Immature natural killer cell (primary cell): ENCODE measurements at regions not wholly inside any gene's neighbourhood (a gene's known extent, or its start where the extent isn't known, plus 50 kb on each side); places are given as distances from the start of the nearest gene placed in this dataset.

Experiments
- DNase-seq, 3 donors: peaks; one replicate each; pipeline ENCODE4 v3.0.0; 2022; ENCODE audit warnings: mixed read lengths in 1 of 3
- H3K27ac Mint-ChIP-seq, 6 donors: one replicate each; pipeline ENCODE4 v1.8.0; 2020; ENCODE audit warnings: mixed read lengths in 6 of 6, mild to moderate bottlenecking in 5 of 6, inconsistent platforms in 4 of 6, moderate library complexity in 3 of 6
- H3K27me3 Mint-ChIP-seq, 3 donors: one replicate each; pipeline ENCODE4 v1.8.0; 2020 to 2021; ENCODE audit warnings: low read depth in 3 of 3, mild to moderate bottlenecking in 3 of 3, mixed read lengths in 3 of 3, moderate library complexity in 3 of 3, inconsistent platforms in 1 of 3
- H3K36me3 Mint-ChIP-seq, 3 donors: one replicate each; pipeline ENCODE4 v1.8.0; 2020; ENCODE audit warnings: mixed read lengths in 3 of 3, inconsistent platforms in 2 of 3, mild to moderate bottlenecking in 2 of 3
- H3K4me1 Mint-ChIP-seq, 2 donors: one replicate each; pipeline ENCODE4 v1.8.0; 2020; ENCODE audit warnings: inconsistent platforms in 2 of 2, mild to moderate bottlenecking in 2 of 2, mixed read lengths in 2 of 2, moderate library complexity in 1 of 2
- H3K4me3 Mint-ChIP-seq, 5 donors: one replicate each; pipeline ENCODE4 v1.8.0; 2020; ENCODE audit warnings: mild to moderate bottlenecking in 5 of 5, mixed read lengths in 5 of 5, inconsistent platforms in 3 of 5, moderate library complexity in 3 of 5
- H3K9me3 Mint-ChIP-seq, 6 donors: one replicate each; pipeline ENCODE4 v1.8.0; 2020; ENCODE audit warnings: mild to moderate bottlenecking in 6 of 6, mixed read lengths in 6 of 6, inconsistent platforms in 4 of 6, moderate library complexity in 3 of 6

- Mint-ChIP-seq H3K9me3 (no peaks in the 10 kb centered on the region), H3K4me3 (peak overlapping the region in 2 of 5 donors; percentile 4 to 6), H3K27ac (peak overlapping the region in 3 of 6 donors; percentile 4 to 31 (median 10)), H3K36me3 (no peaks in the 10 kb centered on the region), H3K4me1 (peaks cover 65 to 72% of the 10 kb centered on the region in 2 donors), H3K27me3 (peaks cover 7 to 9% (median 7%) of the 10 kb centered on the region in 3 donors)
- no peak for DNase-seq
Observed at GRCh38 chr17:77377710-77378235, 237.0 kb downstream of the SEC14L1 start.

- H3K27me3 Mint-ChIP-seq = peaks cover 7 to 9% (median 7%) of the 10 kb centered on the region in 3 donors
- no peak for DNase-seq
- H3K27ac Mint-ChIP-seq = peak overlapping the region in 2 of 6 donors; percentile 44 to 60
- H3K4me1 Mint-ChIP-seq = peaks cover 72 to 79% of the 10 kb centered on the region in 2 donors
- peak overlapping the region in 1 of 5 donors; percentile 13 for H3K4me3 Mint-ChIP-seq
- H3K9me3 Mint-ChIP-seq = no peaks in the 10 kb centered on the region
- no peaks in the 10 kb centered on the region for H3K36me3 Mint-ChIP-seq
Observed at GRCh38 chr17:77378318-77379064, 237.7 kb downstream of the SEC14L1 start.

GRCh38 chr17:77379065-77379428 lies 238.3 kb downstream of the SEC14L1 start:
- no peak for DNase-seq
- H3K4me1 Mint-ChIP-seq = peaks cover 77 to 84% of the 10 kb centered on the region in 2 donors

GRCh38 chr17:77379832-77380231 lies 239.1 kb downstream of the SEC14L1 start:
- Mint-ChIP-seq H3K36me3 (no peaks in the 10 kb centered on the region), H3K27ac (peak overlapping the region in 1 of 6 donors; percentile 68), H3K4me3 (no peak overlapping the region)

More at GRCh38 chr17:77379065-77379428, 238.3 kb downstream of the SEC14L1 start:
- Mint-ChIP-seq H3K36me3 (no peaks in the 10 kb centered on the region), H3K27ac (no peak overlapping the region), H3K4me3 (no peak overlapping the region), H3K27me3 (peaks cover 4 to 6% (median 6%) of the 10 kb centered on the region in 3 donors), H3K9me3 (no peaks in the 10 kb centered on the region)

GRCh38 chr17:77380395-77381184 lies 239.8 kb downstream of the SEC14L1 start:
- no peak for DNase-seq
- Mint-ChIP-seq H3K4me3 (no peak overlapping the region), H3K36me3 (no peaks in the 10 kb centered on the region), H3K9me3 (no peaks in the 10 kb centered on the region), H3K27me3 (peaks cover 1 to 4% (median 3%) of the 10 kb centered on the region in 3 donors), H3K4me1 (peaks cover 81 to 82% of the 10 kb centered on the region in 2 donors), H3K27ac (peak overlapping the region in 2 of 6 donors; percentile 45 to 64)

More at GRCh38 chr17:77379832-77380231, 239.1 kb downstream of the SEC14L1 start:
- H3K4me1 Mint-ChIP-seq = peaks cover 83 to 87% of the 10 kb centered on the region in 2 donors
- H3K9me3 Mint-ChIP-seq = no peaks in the 10 kb centered on the region
- no peak for DNase-seq
- H3K27me3 Mint-ChIP-seq = peaks cover 1 to 4% (median 3%) of the 10 kb centered on the region in 3 donors

GRCh38 chr17:77381185-77381700 lies 240.5 kb downstream of the SEC14L1 start:
- peaks cover 81 to 82% of the 10 kb centered on the region in 2 donors for H3K4me1 Mint-ChIP-seq
- no peaks in the 10 kb centered on the region for H3K9me3 Mint-ChIP-seq
- peaks cover 1 to 4% (median 3%) of the 10 kb centered on the region in 3 donors for H3K27me3 Mint-ChIP-seq
- H3K4me3 Mint-ChIP-seq = peak overlapping the region; percentile 57 to 63 (median 58)
- H3K36me3 Mint-ChIP-seq = no peaks in the 10 kb centered on the region
- H3K27ac Mint-ChIP-seq = peak overlapping the region in 4 of 6 donors; percentile 32 to 91 (median 80)
- no peak for DNase-seq

- Mint-ChIP-seq H3K4me3 (peak overlapping the region; percentile 58 to 77 (median 64)), H3K9me3 (no peaks in the 10 kb centered on the region), H3K36me3 (no peaks in the 10 kb centered on the region), H3K27ac (peak overlapping the region in 5 of 6 donors; percentile 32 to 91 (median 85)), H3K4me1 (peaks cover 81 to 82% of the 10 kb centered on the region in 2 donors), H3K27me3 (peaks cover 1 to 3% (median 2%) of the 10 kb centered on the region in 3 donors)
- DNase-seq = no peak
Observed at GRCh38 chr17:77381731-77382130, 241.0 kb downstream of the SEC14L1 start.

- Mint-ChIP-seq H3K27me3 (peaks cover 0 to 3% (median 1%) of the 10 kb centered on the region in 3 donors), H3K36me3 (no peaks in the 10 kb centered on the region), H3K4me3 (peak overlapping the region; percentile 58 to 77 (median 64)), H3K9me3 (no peaks in the 10 kb centered on the region), H3K27ac (peak overlapping the region in 5 of 6 donors; percentile 17 to 91 (median 85)), H3K4me1 (peaks cover 81 to 82% of the 10 kb centered on the region in 2 donors)
- peak; percentile 50 to 59 (median 51) for DNase-seq
Observed at GRCh38 chr17:77382356-77382911, 241.7 kb downstream of the SEC14L1 start.

GRCh38 chr17:77382966-77383612 lies 242.3 kb downstream of the SEC14L1 start:
- no peaks in the 10 kb centered on the region for H3K9me3 Mint-ChIP-seq
- peak overlapping the region; percentile 51 to 77 (median 60) for H3K4me3 Mint-ChIP-seq
- peaks cover 78 to 80% of the 10 kb centered on the region in 2 donors for H3K4me1 Mint-ChIP-seq
- H3K27me3 Mint-ChIP-seq = peaks cover 0 to 3% (median 1%) of the 10 kb centered on the region in 3 donors
- H3K36me3 Mint-ChIP-seq = no peaks in the 10 kb centered on the region
- no peak for DNase-seq
- peak overlapping the region in 4 of 6 donors; percentile 85 to 91 (median 86) for H3K27ac Mint-ChIP-seq

- DNase-seq = no peak
- Mint-ChIP-seq H3K4me3 (peak overlapping the region in 4 of 5 donors; percentile 8 to 32 (median 24)), H3K4me1 (peaks cover 78 to 81% of the 10 kb centered on the region in 2 donors), H3K9me3 (no peaks in the 10 kb centered on the region), H3K36me3 (no peaks in the 10 kb centered on the region), H3K27me3 (peaks cover 0 to 1% (median 1%) of the 10 kb centered on the region in 3 donors), H3K27ac (peak overlapping the region in 4 of 6 donors; percentile 64 to 88 (median 77))
Observed at GRCh38 chr17:77383613-77384608, 243.1 kb downstream of the SEC14L1 start.

GRCh38 chr17:77385750-77386501 lies 245.2 kb downstream of the SEC14L1 start:
- no peaks in the 10 kb centered on the region for H3K36me3 Mint-ChIP-seq
- H3K27me3 Mint-ChIP-seq = no peaks in the 10 kb centered on the region
- no peaks in the 10 kb centered on the region for H3K9me3 Mint-ChIP-seq
- H3K27ac Mint-ChIP-seq = peak overlapping the region in 4 of 6 donors; percentile 43 to 74 (median 60)
- H3K4me1 Mint-ChIP-seq = peaks cover 87 to 91% of the 10 kb centered on the region in 2 donors
- H3K4me3 Mint-ChIP-seq = peak overlapping the region in 3 of 5 donors; percentile 12 to 47 (median 30)
- DNase-seq = no peak
